Keratinocyte (primary cell): ENCODE measurements at regions not wholly inside any gene's neighbourhood (a gene's known extent, or its start where the extent isn't known, plus 50 kb on each side); places are given as distances from the start of the nearest gene placed in this dataset.

Source experiments
- DNase-seq: peaks from one replicate; pipeline ENCODE4 v3.0.0-alpha.2; 2011; ENCODE audit warnings: low read depth, missing footprints, low spot score
- FAIRE-seq: peaks from 2 replicates; lab custom pipeline; 2011; peaks lifted over from hg19 to GRCh38; lab: Jason Lieb, UNC
- H2AFZ ChIP-seq: 2 replicates; pipeline ENCODE4 v1.6.0; 2012; ENCODE audit warnings: low read length, control low read depth, inconsistent platforms; ENCODE audit not compliant: control insufficient read depth
- H3K27ac ChIP-seq: 2 replicates; pipeline ENCODE4 v1.5.1; 2011; ENCODE audit warnings: low read length; ENCODE audit not compliant: control insufficient read depth, insufficient read depth
- H3K27me3 ChIP-seq: 3 replicates; pipeline ENCODE4 v1.6.0; 2011; ENCODE audit warnings: low read length; ENCODE audit not compliant: control insufficient read depth, insufficient read depth; ENCODE audit errors: extremely low read depth
- H3K36me3 ChIP-seq, 2 experiments: 2 replicates in 1 of 2; 3 replicates in 1 of 2; pipeline ENCODE4 v1.5.1; 2011; ENCODE audit warnings: low read length in 2 of 2, mild to moderate bottlenecking in 1 of 2; ENCODE audit not compliant: control insufficient read depth in 2 of 2, insufficient read depth in 2 of 2; ENCODE audit errors: extremely low read depth in 1 of 2
- H3K4me1 ChIP-seq: 3 replicates; pipeline ENCODE4 v1.5.1; 2011; ENCODE audit warnings: low read length; ENCODE audit not compliant: control insufficient read depth, insufficient read depth; ENCODE audit errors: extremely low read depth
- H3K4me2 ChIP-seq: 3 replicates; pipeline ENCODE4 v1.6.0; 2011; ENCODE audit warnings: low read depth, low read length; ENCODE audit not compliant: control insufficient read depth, insufficient read depth; ENCODE audit errors: extremely low read depth
- H3K4me3 ChIP-seq, 3 experiments: fragments of 200-600 bp in 1 of 3; sonication (generic) in 1 of 3; 2 replicates in 2 of 3; 3 replicates in 1 of 3; pipeline ENCODE4 v1.5.1; 2011 to 2016; ENCODE audit warnings: low read length in 3 of 3, mild to moderate bottlenecking in 3 of 3, control low read depth in 2 of 3, inconsistent platforms in 1 of 3, low read depth in 1 of 3, mixed read lengths in 1 of 3, mixed run types in 1 of 3, moderate library complexity in 1 of 3; ENCODE audit not compliant: control insufficient read depth in 2 of 3, insufficient read depth in 2 of 3; ENCODE audit errors: extremely low read depth in 1 of 3
- H3K79me2 ChIP-seq: 2 replicates; pipeline ENCODE4 v1.6.0; 2012; ENCODE audit warnings: low read length; ENCODE audit not compliant: control insufficient read depth, insufficient read depth
- H3K9ac ChIP-seq: 3 replicates; pipeline ENCODE4 v1.6.0; 2011; ENCODE audit warnings: low read length; ENCODE audit not compliant: control insufficient read depth, insufficient read depth; ENCODE audit errors: extremely low read depth
- H3K9me1 ChIP-seq: 3 replicates; pipeline ENCODE4 v1.6.0; 2011; ENCODE audit warnings: low read length; ENCODE audit not compliant: control insufficient read depth, insufficient read depth; ENCODE audit errors: extremely low read depth
- H3K9me3 ChIP-seq: 2 replicates; pipeline ENCODE4 v1.5.1; 2012; ENCODE audit warnings: low read depth, low read length; ENCODE audit not compliant: control insufficient read depth
- H4K20me1 ChIP-seq: 3 replicates; pipeline ENCODE4 v1.6.0; 2011; ENCODE audit warnings: low read length; ENCODE audit not compliant: control insufficient read depth, insufficient read depth; ENCODE audit errors: extremely low read depth
- CTCF ChIP-seq, 3 experiments: IDR thresholded peaks in 1 of 3; conservative IDR thresholded peaks in 1 of 3; optimal IDR thresholded peaks in 1 of 3; 2 replicates in 2 of 3; 3 replicates in 1 of 3; pipeline versions ENCODE3 to v1.5.1; 2011; ENCODE audit warnings: low read length in 3 of 3, mild to moderate bottlenecking in 3 of 3, moderate library complexity in 2 of 3, control low read depth in 1 of 3, inconsistent platforms in 1 of 3; ENCODE audit not compliant: insufficient read depth in 2 of 3; ENCODE audit errors: extremely low read depth in 1 of 3
- EZH2 ChIP-seq: IDR thresholded peaks from one replicate; pipeline ENCODE4 v1.6.1; 2012; ENCODE audit warnings: inconsistent platforms, mild to moderate bottlenecking, low read length, moderate library complexity
- dilution Hi-C: fragments of 300-500 bp; cut with MboI; formaldehyde crosslinking; loops from one replicate; pipeline ENCODE4 v1.7.0; 2020; ENCODE audit warnings: low sequenced_read_pairs; ENCODE audit not compliant: extremely low pct_ligation_motif_present

GRCh38 chr13:85533911-85534310, 265.3 kb downstream of the SLITRK6 start:
- no peaks in the 10 kb centered on the region for H3K4me1 ChIP-seq
- no peak for FAIRE-seq
- dilution Hi-C loops, result no loop called here

GRCh38 chr13:85529218-85529594, 270.0 kb downstream of the SLITRK6 start:
- Histone ChIP-seq H2AFZ (no peak overlapping the region), H3K27ac (no peak overlapping the region)

More at GRCh38 chr13:85533911-85534310, 265.3 kb downstream of the SLITRK6 start:
- H3K9me1 ChIP-seq, result no peaks in the 10 kb centered on the region
- DNase-seq, result no peak
- H3K4me3 ChIP-seq, result no peak overlapping the region
- no peaks in the 10 kb centered on the region for H3K36me3 ChIP-seq
- H3K9ac ChIP-seq, result no peak overlapping the region
- no peaks in the 10 kb centered on the region for H4K20me1 ChIP-seq
- H2AFZ ChIP-seq, result no peak overlapping the region
- no peak overlapping the region for H3K4me2 ChIP-seq
- H3K27me3 ChIP-seq, result no peaks in the 10 kb centered on the region
- no peaks in the 10 kb centered on the region for H3K9me3 ChIP-seq
- H3K79me2 ChIP-seq, result no peaks in the 10 kb centered on the region
- TF ChIP-seq EZH2 (no peak), CTCF (optimal IDR thresholded peaks at IDR 0.05 in 1 of 3, IDR thresholded peaks at IDR 0.05 in 1 of 3, conservative IDR thresholded peaks at IDR 0.05 in 1 of 3; ENCODE audit: extremely low read depth in 1 of 3, insufficient read depth in 2 of 3, low read length in 3 of 3) (no peak)
- no peak overlapping the region for H3K27ac ChIP-seq

More at GRCh38 chr13:85529218-85529594, 270.0 kb downstream of the SLITRK6 start:
- no peak overlapping the region for H3K4me3 ChIP-seq
- dilution Hi-C loops, result no loop called here
- no peak overlapping the region for H3K4me2 ChIP-seq
- DNase-seq (no peak), FAIRE-seq (no peak)
- no peaks in the 10 kb centered on the region for H3K36me3 ChIP-seq
- TF ChIP-seq CTCF (optimal IDR thresholded peaks at IDR 0.05 in 1 of 3, IDR thresholded peaks at IDR 0.05 in 1 of 3, conservative IDR thresholded peaks at IDR 0.05 in 1 of 3; ENCODE audit: extremely low read depth in 1 of 3, insufficient read depth in 2 of 3, low read length in 3 of 3), result no peak
- no peak for TF ChIP-seq EZH2
- no peaks in the 10 kb centered on the region for H3K4me1 ChIP-seq
- H3K9me3 ChIP-seq, result no peaks in the 10 kb centered on the region
- no peak overlapping the region for H3K9ac ChIP-seq
- no peaks in the 10 kb centered on the region for H4K20me1 ChIP-seq
- H3K79me2 ChIP-seq, result no peaks in the 10 kb centered on the region
- no peaks in the 10 kb centered on the region for H3K27me3 ChIP-seq
- H3K9me1 ChIP-seq, result no peaks in the 10 kb centered on the region
